Calu3 (cell line): ENCODE measurements at regions not wholly inside any gene's neighbourhood (a gene's known extent, or its start where the extent isn't known, plus 50 kb on each side); places are given as distances from the start of the nearest gene placed in this dataset.

Source experiments
- BruUV-seq: library from RNA; stranded (reverse); fragments of 400-500 nt; replicated peaks from 2 replicates; lab custom pipeline; 2021; lab: Mats Ljungman, UMichigan
- CTCF ChIA-PET: fragments of 300-600 bp; sonication (Branson Sonifier 250); formaldehyde crosslinking; loops from one replicate; lab custom pipeline; 2022; ENCODE audit warnings: antibody characterized with exemption; lab: Charles Lee
- DNase-seq: peaks from one replicate; pipeline ENCODE4 v3.0.0; 2022
- H3K27ac Mint-ChIP-seq: one replicate; pipeline ENCODE4 v1.8.0; 2022; ENCODE audit warnings: mixed read lengths; ENCODE audit not compliant: unreplicated experiment
- H3K27me3 Mint-ChIP-seq: one replicate; pipeline ENCODE4 v1.8.0; 2022; ENCODE audit warnings: mixed read lengths; ENCODE audit not compliant: unreplicated experiment
- H3K36me3 Mint-ChIP-seq: one replicate; pipeline ENCODE4 v1.8.0; 2022; ENCODE audit warnings: mild to moderate bottlenecking, moderate library complexity, mixed read lengths; ENCODE audit not compliant: insufficient read depth, unreplicated experiment
- H3K4me1 Mint-ChIP-seq: one replicate; pipeline ENCODE4 v1.8.0; 2022; ENCODE audit warnings: mild to moderate bottlenecking, low read depth, mixed read lengths; ENCODE audit not compliant: unreplicated experiment
- H3K4me3 Mint-ChIP-seq: one replicate; pipeline ENCODE4 v1.8.0; 2022; ENCODE audit warnings: mild to moderate bottlenecking, low read depth, moderate library complexity, mixed read lengths; ENCODE audit not compliant: unreplicated experiment
- H3K9me3 Mint-ChIP-seq: one replicate; pipeline ENCODE4 v1.8.0; 2022; ENCODE audit warnings: low read depth, mixed read lengths; ENCODE audit not compliant: unreplicated experiment
- CTCF ChIP-seq: fragments of 200-600 bp; IDR thresholded peaks from one replicate; pipeline ENCODE4 v1.8.0; 2022; ENCODE audit warnings: antibody characterized with exemption; ENCODE audit not compliant: unreplicated experiment
- intact Hi-C: fragments of 100-400 bp; cut with micrococcal nuclease; formaldehyde crosslinking; loops from one replicate; pipeline ENCODE4 v1.10.0; 2022; ENCODE audit not compliant: unreplicated experiment

DNA sequence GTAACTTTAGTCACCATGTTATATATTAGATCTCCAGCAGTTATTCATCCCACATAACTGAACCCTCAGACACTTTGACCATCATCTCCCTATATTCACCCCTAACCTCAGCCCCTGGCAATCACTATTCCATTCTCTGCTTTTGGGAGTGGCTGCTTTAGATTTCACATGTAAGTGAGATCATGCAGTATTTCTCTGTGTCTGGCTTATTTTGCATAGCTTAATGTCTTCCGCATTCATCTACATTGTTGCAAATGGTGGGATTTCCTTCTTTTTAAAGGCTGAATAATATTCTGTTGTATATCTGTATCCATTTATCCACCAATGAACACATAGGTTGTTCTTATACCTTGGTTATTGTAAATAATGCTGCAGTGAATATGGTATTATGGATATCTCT, 411.6 kb upstream of the ZEB2 start:
- Mint-ChIP-seq H3K9me3 (peaks cover 2% of the 10 kb centered on the region), H3K4me1 (no peaks in the 10 kb centered on the region), H3K36me3 (no peaks in the 10 kb centered on the region), H3K27me3 (no peaks in the 10 kb centered on the region), H3K4me3 (no peak overlapping the region), H3K27ac (no peak overlapping the region)
- DNase-seq: no peak
- no TSS peak for BruUV-seq
- no peak for TF ChIP-seq CTCF
- intact Hi-C loops: no loop called here
- CTCF ChIA-PET: no interaction called here

- H3K4me3 Mint-ChIP-seq: no peak overlapping the region
- CTCF ChIA-PET: no interaction called here
- H3K27ac Mint-ChIP-seq: no peak overlapping the region
- no peak for TF ChIP-seq CTCF
- no peak for DNase-seq
- H3K9me3 Mint-ChIP-seq: peaks cover 2% of the 10 kb centered on the region
- intact Hi-C loops: no loop called here
- no peaks in the 10 kb centered on the region for H3K27me3 Mint-ChIP-seq
- no peaks in the 10 kb centered on the region for H3K4me1 Mint-ChIP-seq
- BruUV-seq: no TSS peak
- H3K36me3 Mint-ChIP-seq: no peaks in the 10 kb centered on the region
Measured at GRCh38 chr2:144927429-144927828, 407.5 kb upstream of the ZEB2 start.

DNA sequence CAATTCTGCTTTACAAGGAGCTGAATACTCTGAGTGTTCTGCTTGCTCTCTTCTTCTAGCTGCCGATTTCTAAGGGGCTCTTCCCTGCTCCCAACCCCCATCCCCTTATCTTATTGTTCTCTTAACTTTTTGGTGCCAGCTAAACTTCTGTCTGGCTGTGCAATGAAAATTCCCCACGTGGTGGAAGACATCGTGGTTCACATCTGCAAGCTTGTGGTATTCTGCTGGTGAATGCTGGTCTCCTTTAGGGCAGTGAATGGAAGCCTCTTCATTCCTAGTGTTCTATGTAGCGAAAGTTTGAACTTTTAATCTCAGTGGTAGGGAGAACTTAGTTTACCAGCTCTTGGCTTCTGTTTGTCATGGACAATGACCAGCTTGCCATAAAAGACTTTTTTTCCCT, 406.0 kb upstream of the ZEB2 start:
- no peak overlapping the region for H3K27ac Mint-ChIP-seq
- BruUV-seq: no TSS peak

DNA sequence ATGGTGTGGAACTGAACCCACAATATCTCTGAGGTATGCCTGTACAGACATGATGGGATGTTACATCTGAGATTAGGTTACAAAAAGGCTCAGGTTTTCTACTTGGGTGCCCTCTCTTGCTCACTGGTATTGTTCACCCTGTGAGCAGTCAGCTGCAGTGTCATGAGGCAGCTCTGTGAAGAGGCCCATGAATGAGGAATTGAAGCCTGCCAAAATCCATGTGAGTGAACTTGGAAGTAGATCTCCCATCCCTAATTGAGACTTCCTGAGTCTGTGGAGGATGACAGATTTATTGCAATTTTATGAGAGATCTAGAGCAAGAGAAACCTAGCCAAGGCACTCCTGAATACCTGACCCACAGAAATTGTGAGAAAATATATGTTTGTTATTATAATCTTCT, 404.9 kb upstream of the ZEB2 start:
- peaks cover 2% of the 10 kb centered on the region for H3K9me3 Mint-ChIP-seq
- CTCF ChIA-PET: no interaction called here

More for the DNA sequence above, 406.0 kb upstream of the ZEB2 start:
- no peak overlapping the region for H3K4me3 Mint-ChIP-seq
- CTCF ChIA-PET: no interaction called here
- no peaks in the 10 kb centered on the region for H3K27me3 Mint-ChIP-seq
- no peaks in the 10 kb centered on the region for H3K4me1 Mint-ChIP-seq
- peaks cover 2% of the 10 kb centered on the region for H3K9me3 Mint-ChIP-seq
- DNase-seq: no peak
- intact Hi-C loops: no loop called here
- no peaks in the 10 kb centered on the region for H3K36me3 Mint-ChIP-seq
- TF ChIP-seq CTCF: no peak

More for the DNA sequence above, 404.9 kb upstream of the ZEB2 start:
- no peak for TF ChIP-seq CTCF
- no peaks in the 10 kb centered on the region for H3K4me1 Mint-ChIP-seq
- intact Hi-C loops: no loop called here
- H3K4me3 Mint-ChIP-seq: no peak overlapping the region
- DNase-seq: no peak
- no peaks in the 10 kb centered on the region for H3K27me3 Mint-ChIP-seq
- no TSS peak for BruUV-seq
- no peaks in the 10 kb centered on the region for H3K36me3 Mint-ChIP-seq
- no peak overlapping the region for H3K27ac Mint-ChIP-seq
